Ishikawa (cell line): ENCODE measurements at regions not wholly inside any gene's neighbourhood (a gene's known extent, or its start where the extent isn't known, plus 50 kb on each side); places are given as distances from the start of the nearest gene placed in this dataset.

ENCODE experiments used
- CEBPB ChIP-seq: IDR thresholded peaks from 2 replicates; pipeline ENCODE4 v1.6.1; 2012
- CREB1 ChIP-seq: IDR thresholded peaks from 2 replicates; pipeline ENCODE4 v1.6.1; 2012; ENCODE audit warnings: low read depth
- EGR1 ChIP-seq: IDR thresholded peaks from 2 replicates; pipeline ENCODE4 v1.6.1; 2012
- EP300 ChIP-seq: IDR thresholded peaks from 2 replicates; pipeline ENCODE4 v1.6.1; 2012; ENCODE audit warnings: borderline replicate concordance
- FOXM1 ChIP-seq: IDR thresholded peaks from 2 replicates; pipeline ENCODE4 v1.6.1; 2012; ENCODE audit warnings: low read depth, borderline replicate concordance
- NFIC ChIP-seq: IDR thresholded peaks from 2 replicates; pipeline ENCODE4 v1.6.1; 2012
- RAD21 ChIP-seq: IDR thresholded peaks from 2 replicates; pipeline ENCODE4 v1.6.1; 2012; ENCODE audit warnings: low read depth
- TAF1 ChIP-seq: IDR thresholded peaks from 2 replicates; pipeline ENCODE4 v1.6.1; 2012; ENCODE audit warnings: low read depth, mild to moderate bottlenecking
- TCF12 ChIP-seq: IDR thresholded peaks from 2 replicates; pipeline ENCODE4 v1.6.1; 2012; ENCODE audit warnings: low read depth
- TEAD4 ChIP-seq: IDR thresholded peaks from 2 replicates; pipeline ENCODE4 v1.6.1; 2012
- USF1 ChIP-seq: IDR thresholded peaks from 2 replicates; pipeline ENCODE4 v1.6.1; 2012
- YY1 ChIP-seq: IDR thresholded peaks from 2 replicates; pipeline ENCODE4 v1.6.1; 2012; ENCODE audit warnings: low read depth
- ZBTB7A ChIP-seq: IDR thresholded peaks from 2 replicates; pipeline ENCODE4 v1.6.1; 2012; ENCODE audit warnings: low read depth
- TF ChIP-seq, protein P1 (sequence below): IDR thresholded peaks from 2 replicates; pipeline ENCODE4 v1.6.1; 2012
- TF ChIP-seq, protein P2 (sequence below): IDR thresholded peaks from 2 replicates; pipeline ENCODE4 v1.6.1; 2012; ENCODE audit warnings: low read depth, mild to moderate bottlenecking

DNA sequence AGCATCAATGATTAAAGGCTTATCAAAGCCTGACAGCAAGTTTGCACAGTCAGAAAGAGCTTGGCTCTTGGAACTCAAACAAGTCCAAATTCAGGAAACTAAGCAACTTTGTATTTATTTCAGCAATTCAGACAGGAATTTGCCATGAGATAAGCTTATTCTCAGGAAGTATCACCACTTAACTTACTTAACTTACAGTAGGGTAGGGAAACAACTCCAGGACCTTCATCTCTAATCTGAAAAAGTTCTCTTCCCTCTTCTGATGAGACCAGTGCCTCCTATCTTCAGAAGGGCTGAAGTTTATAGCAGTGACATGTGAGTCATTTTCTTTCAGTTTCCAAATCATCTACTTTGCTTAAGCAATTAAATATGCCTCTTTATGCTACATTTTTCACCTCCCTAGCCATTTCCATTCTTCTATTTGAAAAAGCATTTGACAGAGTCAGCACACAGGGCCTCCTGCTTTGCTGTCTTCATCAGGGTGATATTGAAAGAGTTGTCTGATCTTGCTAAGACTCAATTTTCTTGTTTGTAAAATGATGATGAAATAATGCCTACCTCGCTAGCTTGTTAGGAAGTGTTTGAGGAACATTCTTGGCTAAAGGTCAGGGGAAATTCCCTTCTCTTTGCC is 389.5 kb downstream of the RND3 start:
- TF ChIP-seq, protein P1, sequence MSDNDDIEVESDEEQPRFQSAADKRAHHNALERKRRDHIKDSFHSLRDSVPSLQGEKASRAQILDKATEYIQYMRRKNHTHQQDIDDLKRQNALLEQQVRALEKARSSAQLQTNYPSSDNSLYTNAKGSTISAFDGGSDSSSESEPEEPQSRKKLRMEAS: no peak
- TF ChIP-seq ZBTB7A (no peak), RAD21 (no peak), TAF1 (no peak), EGR1 (no peak), YY1 (no peak), NFIC (no peak), TCF12 (no peak), CREB1 (no peak)

- TF ChIP-seq CREB1: no peak
- TF ChIP-seq YY1: no peak
- no peak for TF ChIP-seq FOXM1
- no peak for TF ChIP-seq TEAD4
- TF ChIP-seq CEBPB: no peak
- TF ChIP-seq NFIC: no peak
- TF ChIP-seq EGR1: no peak
- TF ChIP-seq, protein P1: no peak
- no peak for TF ChIP-seq TAF1
Measured at GRCh38 chr2:150097402-150097801, 390.1 kb downstream of the RND3 start.

DNA sequence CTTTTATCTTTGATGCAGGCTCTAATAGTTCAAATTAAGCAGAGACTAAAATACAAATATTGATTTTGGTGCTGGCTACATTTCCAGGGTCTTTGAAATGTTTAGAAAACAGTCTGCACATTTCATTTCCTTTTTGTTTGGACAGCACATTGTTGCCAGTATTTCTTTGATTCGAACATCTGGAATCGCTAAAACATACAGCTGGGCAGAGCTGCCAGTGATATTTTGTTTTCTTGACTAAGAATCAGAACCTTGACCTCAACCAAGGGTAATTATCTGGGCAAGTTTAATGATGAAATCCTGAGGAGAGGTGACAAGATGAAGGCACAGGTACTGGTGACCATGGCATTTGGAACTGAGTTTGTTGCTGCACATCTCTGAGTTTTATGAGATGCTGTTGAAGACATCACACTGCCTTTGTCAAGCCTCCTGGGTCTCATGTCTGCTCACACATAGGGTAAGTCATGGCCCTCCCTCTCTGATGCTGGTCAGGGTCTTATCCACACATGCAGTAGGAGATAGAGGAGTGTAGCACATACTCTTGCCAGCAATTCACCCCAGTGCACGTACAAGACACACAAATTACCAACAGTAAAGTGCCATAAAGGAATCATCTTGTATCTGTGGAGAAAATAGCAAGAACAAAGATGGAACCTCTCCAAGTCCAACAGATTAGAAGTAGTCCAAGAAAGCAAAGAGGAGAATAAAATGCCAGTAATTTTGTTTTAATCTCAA is 391.9 kb downstream of the RND3 start:
- no peak for TF ChIP-seq TAF1
- TF ChIP-seq, protein P2, sequence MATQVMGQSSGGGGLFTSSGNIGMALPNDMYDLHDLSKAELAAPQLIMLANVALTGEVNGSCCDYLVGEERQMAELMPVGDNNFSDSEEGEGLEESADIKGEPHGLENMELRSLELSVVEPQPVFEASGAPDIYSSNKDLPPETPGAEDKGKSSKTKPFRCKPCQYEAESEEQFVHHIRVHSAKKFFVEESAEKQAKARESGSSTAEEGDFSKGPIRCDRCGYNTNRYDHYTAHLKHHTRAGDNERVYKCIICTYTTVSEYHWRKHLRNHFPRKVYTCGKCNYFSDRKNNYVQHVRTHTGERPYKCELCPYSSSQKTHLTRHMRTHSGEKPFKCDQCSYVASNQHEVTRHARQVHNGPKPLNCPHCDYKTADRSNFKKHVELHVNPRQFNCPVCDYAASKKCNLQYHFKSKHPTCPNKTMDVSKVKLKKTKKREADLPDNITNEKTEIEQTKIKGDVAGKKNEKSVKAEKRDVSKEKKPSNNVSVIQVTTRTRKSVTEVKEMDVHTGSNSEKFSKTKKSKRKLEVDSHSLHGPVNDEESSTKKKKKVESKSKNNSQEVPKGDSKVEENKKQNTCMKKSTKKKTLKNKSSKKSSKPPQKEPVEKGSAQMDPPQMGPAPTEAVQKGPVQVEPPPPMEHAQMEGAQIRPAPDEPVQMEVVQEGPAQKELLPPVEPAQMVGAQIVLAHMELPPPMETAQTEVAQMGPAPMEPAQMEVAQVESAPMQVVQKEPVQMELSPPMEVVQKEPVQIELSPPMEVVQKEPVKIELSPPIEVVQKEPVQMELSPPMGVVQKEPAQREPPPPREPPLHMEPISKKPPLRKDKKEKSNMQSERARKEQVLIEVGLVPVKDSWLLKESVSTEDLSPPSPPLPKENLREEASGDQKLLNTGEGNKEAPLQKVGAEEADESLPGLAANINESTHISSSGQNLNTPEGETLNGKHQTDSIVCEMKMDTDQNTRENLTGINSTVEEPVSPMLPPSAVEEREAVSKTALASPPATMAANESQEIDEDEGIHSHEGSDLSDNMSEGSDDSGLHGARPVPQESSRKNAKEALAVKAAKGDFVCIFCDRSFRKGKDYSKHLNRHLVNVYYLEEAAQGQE: no peak
- TF ChIP-seq RAD21: no peak
- no peak for TF ChIP-seq TEAD4
- no peak for TF ChIP-seq NFIC
- no peak for TF ChIP-seq CEBPB
- no peak for TF ChIP-seq USF1
- TF ChIP-seq EP300: no peak
- TF ChIP-seq ZBTB7A: no peak

- no peak for TF ChIP-seq CREB1
- TF ChIP-seq ZBTB7A: no peak
- TF ChIP-seq RAD21: no peak
- TF ChIP-seq, protein P1: no peak
- no peak for TF ChIP-seq CEBPB
- no peak for TF ChIP-seq TAF1
- TF ChIP-seq NFIC: no peak
- no peak for TF ChIP-seq YY1
- TF ChIP-seq EGR1: no peak
- no peak for TF ChIP-seq TEAD4
- TF ChIP-seq, protein P2: no peak
- TF ChIP-seq EP300: no peak
- no peak for TF ChIP-seq TCF12
- TF ChIP-seq USF1: no peak
- no peak for TF ChIP-seq FOXM1
Measured at GRCh38 chr2:150091846-150092245, 395.6 kb downstream of the RND3 start.

GRCh38 chr2:150090031-150090430 is 397.4 kb downstream of the RND3 start:
- TF ChIP-seq NFIC (no peak), RAD21 (no peak), YY1 (no peak), FOXM1 (no peak), USF1 (no peak), TEAD4 (no peak), CEBPB (no peak), CREB1 (no peak), ZBTB7A (no peak), TAF1 (no peak), EP300 (no peak)
- TF ChIP-seq, protein P2: no peak
- TF ChIP-seq, protein P1: no peak
